Left hindlimb (tissue), 1 donor: ENCODE measurements at regions not wholly inside any gene's neighbourhood (a gene's known extent, or its start where the extent isn't known, plus 50 kb on each side); places are given as distances from the start of the nearest gene placed in this dataset.

ENCODE experiments used
- DNase-seq: peaks from one replicate; pipeline ENCODE4 v3.0.0-alpha.2; 2018

- no peak for DNase-seq
These were observed 304.3 kb upstream of the MGAT5 start for GRCh38 chr2:133949595-133949994.

DNA sequence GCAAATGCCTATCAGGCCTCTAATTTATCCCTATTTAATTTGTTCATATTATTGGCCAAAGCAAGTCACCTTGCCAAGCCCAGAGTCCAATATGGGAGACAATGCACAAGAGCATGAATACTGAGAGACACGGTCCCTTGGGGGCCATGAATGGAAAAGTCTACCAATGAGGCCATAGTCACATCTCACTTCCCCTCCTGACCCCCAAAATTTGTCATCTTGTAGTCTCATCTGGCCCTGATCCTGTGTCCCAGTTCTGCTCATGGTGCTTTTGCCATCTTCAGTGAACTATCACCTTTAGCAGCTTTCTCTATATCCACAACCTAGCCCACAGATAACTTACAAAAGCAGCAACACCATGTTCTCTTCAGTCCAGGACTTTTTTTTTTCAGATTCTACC lies 302.7 kb upstream of the MGAT5 start:
- no peak for DNase-seq

DNA sequence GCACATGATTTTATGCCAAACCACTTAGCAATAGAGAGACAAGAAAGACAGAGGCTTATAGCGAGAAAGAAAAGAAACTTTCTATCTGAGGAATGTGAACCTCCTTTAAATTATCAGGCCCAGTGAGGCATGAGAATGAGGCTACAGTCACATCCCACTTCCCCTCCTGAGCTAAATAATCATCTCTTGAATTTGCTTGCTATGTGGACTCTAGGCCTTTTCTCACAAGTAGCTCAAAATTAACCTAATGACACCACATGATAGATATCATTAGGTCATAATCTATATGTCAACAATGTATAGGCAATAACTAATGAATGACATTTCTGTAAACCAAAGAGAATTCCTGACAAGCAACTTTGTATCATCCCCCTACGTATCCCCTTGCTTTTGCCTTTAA lies 301.5 kb upstream of the MGAT5 start:
- DNase-seq: no peak

- DNase-seq: no peak
These were observed 301.0 kb upstream of the MGAT5 start for GRCh38 chr2:133952896-133953295.

DNA sequence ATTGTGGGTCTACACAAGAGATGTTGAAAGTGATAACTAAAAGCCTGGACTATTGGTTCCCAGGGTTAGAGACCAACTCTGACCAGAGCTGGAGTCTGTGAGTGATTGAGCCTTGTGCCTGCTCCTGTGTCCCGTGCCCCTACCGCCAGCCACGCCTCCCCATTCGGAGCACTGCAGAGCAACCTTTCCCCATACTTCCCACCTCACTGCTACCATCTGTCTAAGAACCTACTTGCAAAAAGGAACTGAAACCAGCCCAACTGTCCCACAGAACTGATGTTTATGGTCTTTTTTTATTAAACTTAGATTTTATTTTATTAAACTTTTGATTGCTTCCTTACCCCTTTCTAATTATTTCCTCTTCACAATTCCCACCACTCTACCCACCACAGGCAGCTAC lies 300.3 kb upstream of the MGAT5 start:
- no peak for DNase-seq

GRCh38 chr2:133954636-133955035 lies 299.2 kb upstream of the MGAT5 start:
- DNase-seq: no peak

- no peak for DNase-seq
These were observed 298.7 kb upstream of the MGAT5 start for GRCh38 chr2:133955169-133955568.

DNA sequence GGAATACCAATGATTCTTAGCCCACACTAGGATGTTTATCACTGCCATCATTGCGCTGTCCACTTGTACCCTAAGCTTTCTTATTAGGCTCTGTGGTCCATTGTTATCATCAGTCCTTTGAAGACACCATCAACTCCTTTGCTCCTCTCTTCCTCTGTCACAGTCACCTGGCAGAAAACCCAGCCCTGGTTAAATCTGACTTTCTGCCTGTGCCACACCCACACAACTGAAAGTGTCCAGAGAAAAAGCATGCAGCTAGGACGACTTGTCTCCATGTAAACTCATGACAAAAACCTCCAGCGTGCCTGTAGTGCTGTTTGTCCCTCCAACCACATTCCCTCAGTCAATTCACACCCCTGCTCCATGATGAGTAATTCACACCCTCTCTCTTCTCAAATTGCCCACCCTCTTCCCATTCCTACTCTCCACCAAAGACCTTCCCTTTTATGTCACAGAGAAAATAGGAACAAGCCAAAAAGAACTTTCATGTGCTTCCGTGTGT lies 297.4 kb upstream of the MGAT5 start:
- no peak for DNase-seq

DNA sequence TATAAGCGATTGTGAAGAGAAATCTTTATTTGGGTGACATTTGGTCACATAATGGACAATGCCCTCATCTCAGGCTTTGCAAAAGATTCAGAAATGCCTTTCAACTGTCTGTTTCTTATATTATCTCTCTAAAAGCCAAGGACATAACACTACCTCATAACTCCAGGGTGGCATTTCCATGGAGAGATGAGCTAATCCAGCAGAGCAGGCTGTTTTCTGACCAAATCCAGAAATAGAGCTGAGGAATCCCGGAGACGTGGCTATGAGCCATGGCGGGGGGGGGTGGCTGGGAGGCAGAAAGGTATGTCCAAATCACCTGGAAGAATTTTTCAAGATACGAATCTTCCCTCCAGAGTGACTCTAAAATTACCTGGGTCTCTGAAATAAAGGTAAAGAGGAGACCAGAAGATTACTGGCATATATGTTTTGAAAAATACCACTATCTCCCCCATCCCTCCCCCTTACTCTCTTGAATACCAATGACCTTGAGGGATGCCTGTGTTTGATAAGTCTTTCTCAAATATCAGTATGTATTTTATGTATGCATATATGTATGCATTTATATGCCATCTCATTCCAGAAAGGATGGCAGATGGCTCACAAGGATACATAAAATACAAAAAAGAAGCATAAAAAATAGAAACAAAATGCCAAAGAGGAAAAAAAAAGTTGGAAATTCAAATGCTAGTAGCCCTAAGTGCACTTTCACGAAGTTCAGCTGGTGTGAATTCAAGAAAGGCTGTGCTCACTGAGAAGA lies 296.0 kb upstream of the MGAT5 start:
- no peak for DNase-seq

DNA sequence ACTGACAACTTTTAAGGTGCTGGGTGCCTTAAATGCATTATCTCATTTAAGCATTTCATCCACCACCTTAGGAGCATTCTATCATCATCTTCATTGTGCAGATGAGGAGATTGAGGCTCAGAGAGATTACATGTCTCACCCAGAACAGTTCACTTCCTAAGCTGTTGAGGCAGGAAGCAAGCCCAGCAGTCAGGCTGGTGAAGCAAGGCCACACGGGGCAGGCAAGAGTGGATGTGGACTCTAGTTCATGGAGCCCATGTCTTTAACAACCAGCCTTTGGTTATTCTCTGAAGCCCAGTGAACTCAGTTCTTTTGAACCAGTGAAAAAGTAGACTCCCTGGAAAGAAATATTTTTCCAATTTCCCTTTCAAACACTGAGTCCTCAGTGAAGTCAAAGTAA lies 294.8 kb upstream of the MGAT5 start:
- no peak for DNase-seq

GRCh38 chr2:133966720-133967304 lies 287.1 kb upstream of the MGAT5 start:
- DNase-seq: no peak

GRCh38 chr2:133967326-133967725 lies 286.5 kb upstream of the MGAT5 start:
- DNase-seq: no peak

GRCh38 chr2:133968446-133968845 lies 285.4 kb upstream of the MGAT5 start:
- DNase-seq: no peak

DNA sequence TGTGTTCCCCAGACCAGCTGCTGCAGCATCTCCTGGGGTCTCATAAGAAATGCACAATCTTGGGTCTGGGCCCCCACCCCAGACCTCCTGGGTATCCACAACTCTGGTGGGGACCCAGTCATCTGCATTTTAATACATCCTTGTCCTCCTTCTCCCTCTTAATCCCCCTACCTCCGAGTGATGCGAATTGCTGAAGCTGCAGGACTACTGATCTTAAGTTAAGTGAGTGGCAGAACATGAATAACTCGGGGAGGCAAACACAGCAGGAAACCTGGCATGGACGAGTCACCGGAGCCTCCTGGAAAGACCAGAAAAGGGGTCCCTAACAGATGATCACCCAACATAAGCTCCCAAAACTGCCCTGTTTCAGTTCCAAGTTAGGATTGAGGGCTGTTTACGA lies 283.2 kb upstream of the MGAT5 start:
- no peak for DNase-seq

- no peak for DNase-seq
These were observed 281.6 kb upstream of the MGAT5 start for GRCh38 chr2:133972297-133972696.

DNA sequence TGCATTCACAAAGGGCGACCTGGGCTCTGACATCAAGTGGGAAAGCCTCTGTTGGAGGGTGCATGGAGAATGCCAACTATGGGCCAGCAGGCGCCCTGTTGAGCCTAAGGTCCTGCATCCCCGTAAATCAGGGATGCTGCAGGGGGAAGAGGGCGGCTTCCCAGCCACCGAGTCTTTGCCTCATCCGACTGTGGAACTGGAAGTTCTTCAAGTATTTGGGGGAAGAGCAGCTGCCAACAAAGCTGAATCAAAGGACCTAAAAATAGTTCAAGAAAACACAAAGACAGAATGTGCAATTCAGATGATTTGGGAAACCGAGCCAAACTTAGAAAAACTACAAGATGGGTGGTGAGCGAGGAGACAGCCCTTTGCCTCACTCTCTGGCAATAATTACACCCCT lies 281.1 kb upstream of the MGAT5 start:
- DNase-seq: no peak

DNA sequence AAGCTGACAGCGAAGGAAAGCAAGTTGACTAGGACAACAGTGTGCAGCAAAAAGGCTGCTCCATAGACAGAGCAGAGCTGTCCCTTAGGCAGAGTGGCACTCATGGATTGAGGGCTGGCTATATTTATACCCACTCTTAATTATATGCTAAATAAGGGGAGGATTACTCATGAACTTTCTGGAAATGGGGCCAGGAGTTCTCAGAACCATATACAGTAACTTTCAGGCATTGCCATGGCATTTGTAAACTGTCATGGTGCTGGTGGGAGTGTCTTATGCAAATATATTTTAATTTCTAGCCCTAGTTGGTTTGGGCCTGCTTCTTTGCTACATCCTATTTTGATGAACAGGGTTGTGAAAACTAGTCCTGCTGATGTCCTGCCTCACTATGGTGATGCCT lies 279.5 kb upstream of the MGAT5 start:
- DNase-seq: no peak

DNA sequence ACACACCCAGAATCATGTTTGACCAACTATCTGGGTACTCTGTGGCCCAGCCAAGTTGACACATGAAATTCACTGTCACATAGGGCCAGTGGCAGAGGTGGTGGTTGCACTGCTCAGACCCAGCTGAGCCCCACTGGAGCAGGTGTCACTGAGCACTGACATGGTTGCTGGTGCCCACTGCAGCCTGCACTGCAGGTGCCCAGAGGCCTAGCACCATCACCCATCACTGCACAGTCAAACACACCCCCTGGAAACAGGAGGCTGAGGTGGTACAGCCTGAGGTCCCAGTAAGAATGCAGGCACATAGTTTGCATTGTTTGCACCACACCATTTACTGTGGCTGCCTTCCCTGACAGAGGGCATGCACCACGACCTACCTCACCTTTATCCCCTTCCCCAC lies 278.7 kb upstream of the MGAT5 start:
- DNase-seq: no peak

- no peak for DNase-seq
These were observed 278.0 kb upstream of the MGAT5 start for GRCh38 chr2:133975676-133976428.

GRCh38 chr2:133976659-133977058 lies 277.2 kb upstream of the MGAT5 start:
- no peak for DNase-seq

- DNase-seq: no peak
These were observed 276.5 kb upstream of the MGAT5 start for GRCh38 chr2:133977405-133977804.

GRCh38 chr2:133982256-133982655 lies 271.6 kb upstream of the MGAT5 start:
- no peak for DNase-seq

DNA sequence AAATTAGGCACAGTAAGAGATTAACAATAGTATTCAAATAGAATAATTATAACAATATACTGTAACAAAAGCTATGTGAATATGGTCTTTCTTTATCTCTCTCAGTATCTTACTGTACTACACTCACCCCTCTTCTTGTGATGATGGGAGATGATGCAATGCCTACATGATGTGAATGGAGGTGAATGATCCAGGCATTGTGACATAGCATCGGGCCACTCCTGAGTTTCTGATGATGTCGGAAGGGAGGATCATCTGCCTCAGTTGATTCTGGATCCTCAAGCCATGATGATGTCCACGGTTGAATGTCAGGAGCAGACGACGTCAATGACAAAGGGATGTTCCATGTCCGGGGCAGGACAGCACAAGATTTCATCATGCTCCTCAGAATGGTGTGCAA lies 268.3 kb upstream of the MGAT5 start:
- no peak for DNase-seq
